ENCODE measurements at regions not wholly inside any gene's neighbourhood (a gene's known extent, or its start where the extent isn't known, plus 50 kb on each side); places are given as distances from the start of the nearest gene placed in this dataset.

DNA sequence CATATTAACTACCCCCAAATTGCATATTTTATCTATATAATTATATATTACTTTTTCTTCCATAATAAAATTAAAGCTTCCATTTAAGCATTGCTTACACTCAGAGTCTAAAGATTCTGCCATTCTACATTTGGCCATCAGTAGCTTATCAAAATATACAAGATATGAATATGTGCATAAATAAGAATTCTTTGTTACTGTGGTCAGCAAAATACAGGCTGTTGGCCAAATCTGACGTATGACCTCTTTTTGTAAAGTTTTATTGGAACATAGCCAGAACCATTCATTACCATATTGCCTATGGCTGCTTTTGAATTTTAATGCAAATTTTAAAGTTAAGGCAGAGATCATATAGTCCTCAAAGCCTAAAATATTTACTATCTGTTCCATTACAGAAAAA lies 643.9 kb upstream of the VRK2 start:
- 91% methylated on average over 1 of the region's 1 CpG; no CpG with 5 or more reads in 1 of the 2 experiments for WGBS, 2 experiments (ENCODE audit: extremely low coverage in 1 of 2, insufficient coverage in 1 of 2, insufficient read length in 1 of 2, insufficient replicate concordance in 2 of 2, low coverage in 1 of 2, low lambda C conversion rate in 2 of 2, missing lambda C conversion rate in 1 of 2)
- H3K4me1 ChIP-seq (replicated peaks in 1 of 4; ENCODE audit: control insufficient read depth in 3 of 4, insufficient read depth in 4 of 4, low read length in 3 of 4): peaks cover 0 to 4% (median under 1%) of the 10 kb centered on the region in 4 experiments; a peak in 3 of 7 replicates
- no peak overlapping the region for H2BK15ac ChIP-seq (ENCODE audit: low read length)
- no peak overlapping the region for H3K9ac ChIP-seq (replicated peaks in 1 of 4; ENCODE audit: extremely low read depth in 1 of 4, low read depth in 3 of 4, low read length in 3 of 4)
- no peak overlapping the region for H3K14ac ChIP-seq (ENCODE audit: insufficient read length)
- no peak overlapping the region for H2BK12ac ChIP-seq (ENCODE audit: low read depth, low read length)
- no peaks in the 10 kb centered on the region for H3K23me2 ChIP-seq (ENCODE audit: low read depth, low read length)
- TF ChIP-seq CHD1 (IDR thresholded peaks at IDR 0.05; ENCODE audit: low read depth, low read length): no peak
- TF ChIP-seq, protein P1, sequence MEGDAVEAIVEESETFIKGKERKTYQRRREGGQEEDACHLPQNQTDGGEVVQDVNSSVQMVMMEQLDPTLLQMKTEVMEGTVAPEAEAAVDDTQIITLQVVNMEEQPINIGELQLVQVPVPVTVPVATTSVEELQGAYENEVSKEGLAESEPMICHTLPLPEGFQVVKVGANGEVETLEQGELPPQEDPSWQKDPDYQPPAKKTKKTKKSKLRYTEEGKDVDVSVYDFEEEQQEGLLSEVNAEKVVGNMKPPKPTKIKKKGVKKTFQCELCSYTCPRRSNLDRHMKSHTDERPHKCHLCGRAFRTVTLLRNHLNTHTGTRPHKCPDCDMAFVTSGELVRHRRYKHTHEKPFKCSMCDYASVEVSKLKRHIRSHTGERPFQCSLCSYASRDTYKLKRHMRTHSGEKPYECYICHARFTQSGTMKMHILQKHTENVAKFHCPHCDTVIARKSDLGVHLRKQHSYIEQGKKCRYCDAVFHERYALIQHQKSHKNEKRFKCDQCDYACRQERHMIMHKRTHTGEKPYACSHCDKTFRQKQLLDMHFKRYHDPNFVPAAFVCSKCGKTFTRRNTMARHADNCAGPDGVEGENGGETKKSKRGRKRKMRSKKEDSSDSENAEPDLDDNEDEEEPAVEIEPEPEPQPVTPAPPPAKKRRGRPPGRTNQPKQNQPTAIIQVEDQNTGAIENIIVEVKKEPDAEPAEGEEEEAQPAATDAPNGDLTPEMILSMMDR (IDR thresholded peaks at IDR 0.05; ENCODE audit: control extremely low read depth in 1 of 3, insufficient read depth in 1 of 3, low read depth in 1 of 3, low read length in 3 of 3): no peak
- TF ChIP-seq TAF1 (IDR thresholded peaks at IDR 0.05; ENCODE audit: low read depth, low read length): no peak
- no peak for TF ChIP-seq SRF (IDR thresholded peaks at IDR 0.05; ENCODE audit: low read depth, low read length)
- TF ChIP-seq NRF1 (IDR thresholded peaks at IDR 0.05; ENCODE audit: low read depth, low read length): no peak
- no peak for TF ChIP-seq GABPA (IDR thresholded peaks at IDR 0.05; ENCODE audit: borderline replicate concordance, insufficient read depth, low read length)
- TF ChIP-seq MAFK (IDR thresholded peaks at IDR 0.05; ENCODE audit: low read depth, low read length): no peak
- no peak for TF ChIP-seq EZH2 (IDR thresholded peaks at IDR 0.05; ENCODE audit: low read depth, low read length, severe bottlenecking)
- no peak for TF ChIP-seq TCF12 (IDR thresholded peaks at IDR 0.05; ENCODE audit: low read depth, low read length)
- H3K79me1 ChIP-seq (ENCODE audit: low read depth, low read length): no peaks in the 10 kb centered on the region
- no peak overlapping the region for H3K4me3 ChIP-seq (ENCODE audit: extremely low read depth in 1 of 4, insufficient read depth in 2 of 4, low read depth in 3 of 4, low read length in 4 of 4)
- ChIA-PET POLR2A (ENCODE audit: partially characterized antibody) (no interaction called here), CTCF (ENCODE audit: partially characterized antibody) (interaction anchor here (1.4 kb wide), 1 partner anchor 15 kb away, joined by 3 read pairs; no protein-coding TSS in a partner anchor)
- H3K9me3 ChIP-seq (ENCODE audit: insufficient read depth in 2 of 2, low read depth in 1 of 2, low read length in 1 of 2): no peaks in the 10 kb centered on the region; a peak in 2 of 4 replicates
- no peak overlapping the region for H2BK5ac ChIP-seq (ENCODE audit: low read depth, low read length)
- no peaks in the 10 kb centered on the region for H3K27me3 ChIP-seq (replicated peaks in 1 of 4; ENCODE audit: control insufficient read depth in 3 of 4, extremely low read depth in 1 of 4, insufficient read depth in 3 of 4, low read length in 3 of 4)
- H3K36me3 ChIP-seq (ENCODE audit: control insufficient read depth in 2 of 4, insufficient read depth in 4 of 4, low read length in 3 of 4): no peaks in the 10 kb centered on the region; a peak in 1 of 8 replicates
- H4K8ac ChIP-seq (ENCODE audit: extremely low read depth, insufficient read depth, low read length): no peak overlapping the region
- H3K56ac ChIP-seq (replicated peaks; ENCODE audit: insufficient read length, low read depth, low read length): no peak overlapping the region
- H2BK120ac ChIP-seq (replicated peaks; ENCODE audit: low read depth, low read length): no peak overlapping the region
- FAIRE-seq (no peak), DNase-seq (ENCODE audit: low read depth in 1 of 2, low spot score in 2 of 2) (no peak)
- no peak overlapping the region for H2BK20ac ChIP-seq (ENCODE audit: low read length)
- no peak overlapping the region for H3K4me2 ChIP-seq (ENCODE audit: insufficient read depth in 1 of 2, low read depth in 2 of 2, low read length in 2 of 2)
- no peaks in the 10 kb centered on the region for H3K79me2 ChIP-seq (ENCODE audit: control insufficient read depth in 1 of 2, insufficient read depth in 2 of 2, low read length in 2 of 2)
- H4K20me1 ChIP-seq (replicated peaks in 1 of 2; ENCODE audit: control insufficient read depth in 1 of 2, insufficient read depth in 2 of 2, low read length in 2 of 2): no peaks in the 10 kb centered on the region
- no peak overlapping the region for H2AK5ac ChIP-seq (ENCODE audit: low read depth, low read length)
- no peak overlapping the region for H3K27ac ChIP-seq (ENCODE audit: low read depth, low read length)
- no peak overlapping the region for H2AFZ ChIP-seq (ENCODE audit: low read length)
- no peak overlapping the region for H3K23ac ChIP-seq (ENCODE audit: insufficient read length)
- H3K4ac ChIP-seq (replicated peaks; ENCODE audit: insufficient read length, low read depth, low read length): no peak overlapping the region
- H4K91ac ChIP-seq (replicated peaks; ENCODE audit: insufficient read length, low read length): no peak overlapping the region
- H4K5ac ChIP-seq (ENCODE audit: insufficient read length, low read depth, low read length): no peak overlapping the region
- no peak overlapping the region for H3K18ac ChIP-seq (ENCODE audit: extremely low read depth, low read length)

Data from H1 (cell line).